HepG2 (cell line): ENCODE measurements at regions not wholly inside any gene's neighbourhood (a gene's known extent, or its start where the extent isn't known, plus 50 kb on each side); places are given as distances from the start of the nearest gene placed in this dataset.

Experiments used
- AGO1 ChIP-seq: fragments of 200-400 bp; formaldehyde crosslinking; IDR thresholded peaks from 2 replicates; pipeline ENCODE4 v1.6.1; 2017; ENCODE audit warnings: mild to moderate bottlenecking, low read depth, low read length, moderate library complexity; ENCODE audit not compliant: poor library complexity, severe bottlenecking
- ATF7 ChIP-seq, 2 experiments: fragments of 450-650 bp in 1 of 2; sonication (generic) in 1 of 2; formaldehyde crosslinking in 1 of 2; IDR thresholded peaks; 2 replicates each; pipeline versions ENCODE4 v1.4.0 to v1.6.1; 2016 to 2020; ENCODE audit warnings: antibody characterized with exemption in 1 of 2, mild to moderate bottlenecking in 1 of 2, missing genetic modification reagents in 1 of 2
- DR1 ChIP-seq: sonication (generic); formaldehyde crosslinking; IDR thresholded peaks from 2 replicates; pipeline ENCODE4 v1.8.0; 2021; ENCODE audit warnings: mild to moderate bottlenecking, missing genetic modification reagents, inconsistent platforms
- E2F5 ChIP-seq: sonication (generic); formaldehyde crosslinking; conservative IDR thresholded peaks from 2 replicates; pipeline ENCODE4 v1.4.0; 2020; ENCODE audit warnings: missing genetic modification reagents
- FOXA1 ChIP-seq, 2 experiments: fragments of 450-650 bp in 1 of 2; sonication (generic) in 1 of 2; formaldehyde crosslinking in 1 of 2; IDR thresholded peaks; 2 replicates each; pipeline versions ENCODE4 v1.4.0 to v1.6.1; 2016 to 2020; ENCODE audit warnings: missing genetic modification reagents in 1 of 2
- HNF4A ChIP-seq: sonication (generic); formaldehyde crosslinking; IDR thresholded peaks from 2 replicates; pipeline ENCODE4 v1.4.0; 2020; ENCODE audit warnings: missing genetic modification reagents
- HNRNPUL1 ChIP-seq: fragments of 200-400 bp; formaldehyde crosslinking; IDR thresholded peaks from 2 replicates; pipeline ENCODE4 v1.6.1; 2017; ENCODE audit warnings: low read depth, mild to moderate bottlenecking, low read length, moderate library complexity
- REPIN1 ChIP-seq: sonication (generic); formaldehyde crosslinking; IDR thresholded peaks from 2 replicates; pipeline ENCODE4 v1.8.0; 2022; ENCODE audit warnings: missing genetic modification reagents, low read depth, mild to moderate bottlenecking, borderline replicate concordance
- RXRB ChIP-seq: IDR thresholded peaks from 2 replicates; pipeline ENCODE4 v1.6.1; 2016; ENCODE audit warnings: borderline replicate concordance, missing genetic modification reagents, missing compliant biosample characterization
- SMAD3 ChIP-seq: sonication (generic); formaldehyde crosslinking; IDR thresholded peaks from 2 replicates; pipeline ENCODE4 v1.4.0; 2020; ENCODE audit warnings: missing genetic modification reagents
- SNRNP70 ChIP-seq: fragments of 200-400 bp; formaldehyde crosslinking; IDR thresholded peaks from 2 replicates; pipeline ENCODE4 v1.6.1; 2017; ENCODE audit warnings: mild to moderate bottlenecking, low read depth, low read length, moderate library complexity
- SPEN ChIP-seq: sonication (generic); formaldehyde crosslinking; IDR thresholded peaks from 2 replicates; pipeline ENCODE4 v1.5.1; 2020; ENCODE audit warnings: low read depth, mild to moderate bottlenecking, missing genetic modification reagents
- STAG1 ChIP-seq: sonication (generic); formaldehyde crosslinking; IDR thresholded peaks from 2 replicates; pipeline ENCODE4 v1.4.0; 2020; ENCODE audit warnings: missing genetic modification reagents
- TBP ChIP-seq: sonication (generic); formaldehyde crosslinking; IDR thresholded peaks from 2 replicates; pipeline ENCODE4 v1.5.0; 2020; ENCODE audit warnings: missing genetic modification reagents
- ZNF234 ChIP-seq: sonication (generic); formaldehyde crosslinking; conservative IDR thresholded peaks from 2 replicates; pipeline ENCODE4 v1.5.1; 2020; ENCODE audit warnings: mild to moderate bottlenecking, missing genetic modification reagents
- ZNF263 ChIP-seq: sonication (generic); formaldehyde crosslinking; IDR thresholded peaks from 2 replicates; pipeline ENCODE4 v1.4.0; 2020; ENCODE audit warnings: missing genetic modification reagents
- ZNF292 ChIP-seq: sonication (generic); formaldehyde crosslinking; IDR thresholded peaks from 2 replicates; pipeline ENCODE4 v1.8.1; 2022; ENCODE audit warnings: mild to moderate bottlenecking, low read depth, missing genetic modification reagents, borderline replicate concordance
- ZNF383 ChIP-seq: sonication (generic); formaldehyde crosslinking; IDR thresholded peaks from 2 replicates; pipeline ENCODE4 v1.4.0; 2020; ENCODE audit warnings: missing genetic modification reagents, mild to moderate bottlenecking, borderline replicate concordance
- ZNF441 ChIP-seq: sonication (generic); formaldehyde crosslinking; IDR thresholded peaks from 2 replicates; pipeline ENCODE4 v1.7.0; 2021; ENCODE audit warnings: missing genetic modification reagents, borderline replicate concordance
- ZNF780A ChIP-seq: sonication (generic); formaldehyde crosslinking; IDR thresholded peaks from 2 replicates; pipeline ENCODE4 v1.8.0; 2022; ENCODE audit warnings: mild to moderate bottlenecking, missing genetic modification reagents, moderate library complexity
- TF ChIP-seq, protein P1 (sequence below): sonication (generic); formaldehyde crosslinking; IDR thresholded peaks from 2 replicates; pipeline ENCODE4 v1.8.1; 2023; ENCODE audit warnings: missing genetic modification reagents, inconsistent platforms, borderline replicate concordance
- TF ChIP-seq, protein P2 (sequence below): sonication (generic); formaldehyde crosslinking; IDR thresholded peaks from 2 replicates; pipeline ENCODE4 v1.4.0; 2020; ENCODE audit warnings: missing genetic modification reagents, borderline replicate concordance
- TF ChIP-seq, protein P3 (sequence below): IDR thresholded peaks from 2 replicates; pipeline ENCODE4 v1.6.1; 2016; ENCODE audit warnings: missing biosample characterization, missing genetic modification reagents, low read depth

- TF ChIP-seq E2F5 (CRISPR knock-in tag), result no peak
- TF ChIP-seq SNRNP70, result no peak
- TF ChIP-seq DR1, result no peak
- TF ChIP-seq ATF7 (IDR thresholded peaks at IDR 0.05), result no peak
- TF ChIP-seq ATF7 (CRISPR knock-in tag; IDR thresholded peaks at IDR 0.05), result no peak
- TF ChIP-seq, protein P1, sequence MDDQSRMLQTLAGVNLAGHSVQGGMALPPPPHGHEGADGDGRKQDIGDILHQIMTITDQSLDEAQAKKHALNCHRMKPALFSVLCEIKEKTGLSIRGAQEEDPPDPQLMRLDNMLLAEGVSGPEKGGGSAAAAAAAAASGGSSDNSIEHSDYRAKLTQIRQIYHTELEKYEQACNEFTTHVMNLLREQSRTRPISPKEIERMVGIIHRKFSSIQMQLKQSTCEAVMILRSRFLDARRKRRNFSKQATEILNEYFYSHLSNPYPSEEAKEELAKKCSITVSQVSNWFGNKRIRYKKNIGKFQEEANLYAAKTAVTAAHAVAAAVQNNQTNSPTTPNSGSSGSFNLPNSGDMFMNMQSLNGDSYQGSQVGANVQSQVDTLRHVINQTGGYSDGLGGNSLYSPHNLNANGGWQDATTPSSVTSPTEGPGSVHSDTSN, result no peak
- no peak for TF ChIP-seq FOXA1 (IDR thresholded peaks at IDR 0.05)
- peak; percentile 88 for TF ChIP-seq FOXA1 (CRISPR knock-in tag; IDR thresholded peaks at IDR 0.05)
- TF ChIP-seq ZNF383 (CRISPR knock-in tag), result no peak
- no peak for TF ChIP-seq HNRNPUL1
- TF ChIP-seq, protein P2, sequence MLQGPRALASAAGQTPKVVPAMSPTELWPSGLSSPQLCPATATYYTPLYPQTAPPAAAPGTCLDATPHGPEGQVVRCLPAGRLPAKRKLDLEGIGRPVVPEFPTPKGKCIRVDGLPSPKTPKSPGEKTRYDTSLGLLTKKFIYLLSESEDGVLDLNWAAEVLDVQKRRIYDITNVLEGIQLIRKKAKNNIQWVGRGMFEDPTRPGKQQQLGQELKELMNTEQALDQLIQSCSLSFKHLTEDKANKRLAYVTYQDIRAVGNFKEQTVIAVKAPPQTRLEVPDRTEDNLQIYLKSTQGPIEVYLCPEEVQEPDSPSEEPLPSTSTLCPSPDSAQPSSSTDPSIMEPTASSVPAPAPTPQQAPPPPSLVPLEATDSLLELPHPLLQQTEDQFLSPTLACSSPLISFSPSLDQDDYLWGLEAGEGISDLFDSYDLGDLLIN (CRISPR knock-in tag), result no peak
- no peak for TF ChIP-seq SPEN (CRISPR knock-in tag)
- no peak for TF ChIP-seq HNF4A (CRISPR knock-in tag)
- no peak for TF ChIP-seq TBP
- no peak for TF ChIP-seq ZNF441 (CRISPR knock-in tag)
- TF ChIP-seq STAG1 (CRISPR knock-in tag), result peak; percentile 62
- no peak for TF ChIP-seq RXRB
- 0 out of 2 replicates have a peak, but pooled peaks have one; percentile 22 for TF ChIP-seq ZNF292 (CRISPR knock-in tag)
- no peak for TF ChIP-seq SMAD3
- TF ChIP-seq, protein P3, sequence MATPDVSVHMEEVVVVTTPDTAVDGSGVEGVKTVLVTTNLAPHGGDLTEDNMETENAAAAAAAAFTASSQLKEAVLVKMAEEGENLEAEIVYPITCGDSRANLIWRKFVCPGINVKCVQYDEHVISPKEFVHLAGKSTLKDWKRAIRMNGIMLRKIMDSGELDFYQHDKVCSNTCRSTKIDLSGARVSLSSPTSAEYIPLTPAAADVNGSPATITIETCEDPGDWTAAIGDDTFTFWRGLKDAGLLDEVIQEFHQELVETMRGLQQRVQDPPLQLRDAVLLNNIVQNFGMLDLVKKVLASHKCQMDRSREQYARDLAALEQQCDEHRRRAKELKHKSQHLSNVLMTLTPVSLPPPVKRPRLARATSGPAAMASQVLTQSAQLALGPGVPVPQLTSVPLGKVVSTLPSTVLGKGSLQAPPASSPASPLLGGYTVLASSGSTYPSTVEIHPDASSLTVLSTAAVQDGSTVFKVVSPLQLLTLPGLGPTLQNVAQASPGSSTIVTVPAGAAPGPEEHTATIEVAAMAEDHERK, result no peak
- TF ChIP-seq ZNF234 (CRISPR knock-in tag), result no peak
- no peak for TF ChIP-seq ZNF263
- no peak for TF ChIP-seq ZNF780A (CRISPR knock-in tag)
- no peak for TF ChIP-seq REPIN1
- no peak for TF ChIP-seq AGO1
Observed at GRCh38 chr2:111663471-111664274, 220.3 kb downstream of the ANAPC1 start (continued).
